Central memory CD8-positive, alpha-beta T cell (primary cell): ENCODE measurements at regions not wholly inside any gene's neighbourhood (a gene's known extent, or its start where the extent isn't known, plus 50 kb on each side); places are given as distances from the start of the nearest gene placed in this dataset.

Experiments used
- ATAC-seq: fragments of 150-1000 bp; cut with Tn5 transposase; replicated peaks from 2 replicates; pipeline ENCODE4 v1.10.0; 2022; ENCODE audit warnings: mild to moderate bottlenecking, moderate FRiP score, moderate number of reproducible peaks; ENCODE audit not compliant: poor library complexity, severe bottlenecking; ENCODE audit errors: extremely low read depth
- DNase-seq, 2 donors: peaks; one replicate each; pipeline ENCODE4 v3.0.0; 2021; ENCODE audit warnings: low spot score in 2 of 2
- H3K27ac Mint-ChIP-seq: one replicate; pipeline ENCODE4 v1.8.0; 2022; ENCODE audit warnings: low read depth, mild to moderate bottlenecking, moderate library complexity, mixed read lengths
- H3K27me3 Mint-ChIP-seq: one replicate; pipeline ENCODE4 v1.8.0; 2022; ENCODE audit warnings: mixed read lengths
- H3K36me3 Mint-ChIP-seq: one replicate; pipeline ENCODE4 v1.8.0; 2022; ENCODE audit warnings: mild to moderate bottlenecking, moderate library complexity, mixed read lengths; ENCODE audit not compliant: insufficient read depth
- H3K4me1 Mint-ChIP-seq: one replicate; pipeline ENCODE4 v1.8.0; 2022; ENCODE audit warnings: mixed read lengths
- H3K4me3 Mint-ChIP-seq: one replicate; pipeline ENCODE4 v1.8.0; 2022; ENCODE audit warnings: mild to moderate bottlenecking, moderate library complexity, mixed read lengths
- H3K9me3 Mint-ChIP-seq: one replicate; pipeline ENCODE4 v1.8.0; 2022; ENCODE audit warnings: mixed read lengths

DNA sequence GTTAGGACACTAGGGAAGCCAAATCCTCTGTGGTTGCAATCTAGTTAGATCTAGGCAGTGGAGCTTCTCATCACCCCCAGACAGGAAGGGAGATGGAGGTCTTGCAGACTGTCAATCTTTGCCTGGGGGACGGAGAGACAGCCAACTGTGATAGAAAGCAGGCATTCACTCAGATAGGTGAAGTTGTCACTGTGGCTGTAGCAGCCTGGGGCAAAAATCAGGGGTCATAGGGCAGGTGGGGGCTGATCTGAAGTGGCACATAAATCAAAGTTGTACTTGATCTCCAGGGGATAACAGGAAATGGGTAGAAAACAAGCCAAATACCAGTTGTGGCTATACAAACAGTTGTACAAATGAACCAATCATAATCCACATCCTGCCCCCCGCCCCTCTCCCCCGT, 620.9 kb upstream of the USP24 start:
- Mint-ChIP-seq H3K4me1 (no peaks in the 10 kb centered on the region), H3K9me3 (peaks cover 4% of the 10 kb centered on the region), H3K4me3 (no peak overlapping the region), H3K27ac (no peak overlapping the region), H3K27me3 (peaks cover 24% of the 10 kb centered on the region), H3K36me3 (no peaks in the 10 kb centered on the region)
- ATAC-seq (no peak), DNase-seq (no peak)

- peaks cover 4% of the 10 kb centered on the region for H3K9me3 Mint-ChIP-seq
- no peak overlapping the region for H3K27ac Mint-ChIP-seq
- no peaks in the 10 kb centered on the region for H3K36me3 Mint-ChIP-seq
- ATAC-seq (no peak), DNase-seq (no peak)
- peaks cover 12% of the 10 kb centered on the region for H3K27me3 Mint-ChIP-seq
- H3K4me1 Mint-ChIP-seq, result no peaks in the 10 kb centered on the region
- no peak overlapping the region for H3K4me3 Mint-ChIP-seq
Observed at GRCh38 chr1:55833529-55834091, 618.4 kb upstream of the USP24 start.

- Mint-ChIP-seq H3K27me3 (peaks cover 9% of the 10 kb centered on the region), H3K27ac (no peak overlapping the region), H3K9me3 (peaks cover 4% of the 10 kb centered on the region), H3K4me3 (no peak overlapping the region), H3K4me1 (no peaks in the 10 kb centered on the region), H3K36me3 (no peaks in the 10 kb centered on the region)
- DNase-seq (no peak), ATAC-seq (no peak)
Observed at GRCh38 chr1:55831759-55832158, 616.6 kb upstream of the USP24 start.

- DNase-seq (no peak), ATAC-seq (no peak)
- Mint-ChIP-seq H3K27ac (no peak overlapping the region), H3K4me3 (no peak overlapping the region), H3K27me3 (no peaks in the 10 kb centered on the region), H3K9me3 (no peaks in the 10 kb centered on the region), H3K4me1 (no peaks in the 10 kb centered on the region), H3K36me3 (peaks cover under 1% of the 10 kb centered on the region)
Observed at GRCh38 chr1:55828044-55828443, 612.9 kb upstream of the USP24 start.

GRCh38 chr1:55827350-55827749, 612.2 kb upstream of the USP24 start:
- Mint-ChIP-seq H3K4me1 (no peaks in the 10 kb centered on the region), H3K9me3 (no peaks in the 10 kb centered on the region), H3K27ac (no peak overlapping the region), H3K4me3 (no peak overlapping the region), H3K36me3 (peaks cover 2% of the 10 kb centered on the region), H3K27me3 (peaks cover 7% of the 10 kb centered on the region)
- DNase-seq (no peak), ATAC-seq (no peak)

GRCh38 chr1:55826381-55827080, 611.4 kb upstream of the USP24 start:
- ATAC-seq, result no peak
- no peaks in the 10 kb centered on the region for H3K4me1 Mint-ChIP-seq
- peaks cover 15% of the 10 kb centered on the region for H3K27me3 Mint-ChIP-seq
- no peak overlapping the region for H3K27ac Mint-ChIP-seq
- H3K4me3 Mint-ChIP-seq, result no peak overlapping the region
- DNase-seq, result no peak
- H3K36me3 Mint-ChIP-seq, result peaks cover 2% of the 10 kb centered on the region
- no peaks in the 10 kb centered on the region for H3K9me3 Mint-ChIP-seq

- no peak overlapping the region for H3K4me3 Mint-ChIP-seq
- ATAC-seq (no peak), DNase-seq (no peak)
- H3K9me3 Mint-ChIP-seq, result no peaks in the 10 kb centered on the region
- H3K36me3 Mint-ChIP-seq, result peaks cover 2% of the 10 kb centered on the region
- H3K27ac Mint-ChIP-seq, result no peak overlapping the region
- H3K27me3 Mint-ChIP-seq, result peaks cover 18% of the 10 kb centered on the region
- H3K4me1 Mint-ChIP-seq, result no peaks in the 10 kb centered on the region
Observed at GRCh38 chr1:55825461-55825860, 610.3 kb upstream of the USP24 start.

- Mint-ChIP-seq H3K4me1 (no peaks in the 10 kb centered on the region), H3K36me3 (peaks cover 2% of the 10 kb centered on the region), H3K27ac (no peak overlapping the region), H3K9me3 (no peaks in the 10 kb centered on the region), H3K4me3 (no peak overlapping the region), H3K27me3 (peaks cover 18% of the 10 kb centered on the region)
- DNase-seq (no peak), ATAC-seq (no peak)
Observed at GRCh38 chr1:55824251-55824640, 609.1 kb upstream of the USP24 start.

DNA sequence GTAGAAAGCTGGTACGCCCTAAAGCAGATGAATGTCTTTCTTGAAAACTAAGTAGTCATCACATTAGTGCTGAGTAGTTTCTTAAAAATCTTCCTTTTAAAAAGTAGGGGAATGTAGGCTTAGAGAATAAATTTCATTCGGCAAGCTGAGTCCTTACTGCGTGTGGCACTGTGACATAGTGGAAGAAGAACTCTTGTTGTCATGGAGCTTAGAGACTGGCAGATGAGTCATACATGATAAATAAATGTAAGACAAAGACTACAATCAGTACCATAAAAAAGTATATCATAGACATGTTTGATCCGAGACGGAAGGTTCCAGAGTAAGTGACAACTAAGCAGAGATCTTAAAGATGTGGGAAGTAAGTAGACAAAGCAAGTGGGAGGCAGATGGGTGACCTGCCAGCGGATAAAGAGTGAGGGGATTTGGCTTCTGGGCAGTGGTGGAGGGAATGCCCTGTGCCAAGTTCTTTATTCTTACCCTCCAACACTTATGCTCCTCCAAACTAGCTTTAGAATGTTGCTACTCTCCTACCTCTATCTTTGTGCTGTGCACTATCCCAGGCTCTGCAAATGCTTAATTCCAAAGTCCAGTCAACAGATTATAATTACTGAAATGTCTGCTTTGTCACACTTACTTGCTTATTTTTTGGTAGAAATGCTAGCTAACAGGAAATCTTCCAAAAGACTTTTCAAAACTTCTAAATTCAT, 608.5 kb upstream of the USP24 start:
- H3K27me3 Mint-ChIP-seq, result peaks cover 18% of the 10 kb centered on the region
- no peak overlapping the region for H3K27ac Mint-ChIP-seq
- no peaks in the 10 kb centered on the region for H3K4me1 Mint-ChIP-seq
- H3K4me3 Mint-ChIP-seq, result no peak overlapping the region
- DNase-seq (no peak), ATAC-seq (no peak)
- H3K36me3 Mint-ChIP-seq, result peaks cover 2% of the 10 kb centered on the region
- no peaks in the 10 kb centered on the region for H3K9me3 Mint-ChIP-seq

DNA sequence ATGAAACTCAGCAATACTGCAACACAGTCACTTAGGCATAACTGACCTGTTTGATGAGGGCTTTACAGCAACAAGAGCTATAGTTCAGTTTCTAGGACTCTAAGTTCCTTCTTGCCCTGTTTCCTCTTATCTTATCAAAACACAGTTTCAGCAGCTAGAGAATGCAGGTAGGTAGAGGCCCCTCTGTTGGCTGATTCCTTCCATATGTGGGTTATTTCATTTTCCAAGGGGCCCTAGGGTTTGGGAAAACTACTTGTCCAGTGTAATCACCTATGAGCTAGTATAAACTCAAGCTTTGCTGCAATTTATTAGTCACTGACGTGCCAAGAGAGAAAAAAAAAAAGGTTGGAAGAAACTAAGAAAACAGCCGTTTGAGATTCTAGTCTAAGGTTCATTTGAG, 607.7 kb upstream of the USP24 start:
- no peak for DNase-seq
- Mint-ChIP-seq H3K27ac (no peak overlapping the region), H3K4me3 (no peak overlapping the region), H3K9me3 (no peaks in the 10 kb centered on the region), H3K27me3 (peaks cover 18% of the 10 kb centered on the region), H3K36me3 (peaks cover 2% of the 10 kb centered on the region), H3K4me1 (no peaks in the 10 kb centered on the region)
- no peak for ATAC-seq

DNA sequence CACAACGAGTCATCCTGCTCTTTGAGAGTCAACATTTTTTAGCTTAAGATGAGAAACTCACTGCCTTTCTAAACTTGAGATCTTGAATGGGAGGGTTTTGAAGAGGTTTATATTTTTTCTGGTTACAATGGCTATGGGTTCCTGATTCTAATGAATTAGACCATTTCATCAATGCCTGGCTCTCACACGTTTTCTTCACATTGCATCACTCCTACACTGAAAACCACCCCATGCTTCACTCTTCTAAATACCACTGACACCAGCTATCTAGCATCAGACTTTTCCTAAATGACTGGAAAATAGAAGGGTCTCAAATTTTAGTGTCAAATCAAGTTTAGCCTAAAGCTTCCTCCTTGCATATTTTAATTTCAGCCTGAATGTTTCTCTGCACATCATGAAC, 606.1 kb upstream of the USP24 start:
- Mint-ChIP-seq H3K4me1 (no peaks in the 10 kb centered on the region), H3K9me3 (no peaks in the 10 kb centered on the region), H3K36me3 (peaks cover 2% of the 10 kb centered on the region), H3K27me3 (peaks cover 18% of the 10 kb centered on the region), H3K4me3 (no peak overlapping the region), H3K27ac (no peak overlapping the region)
- ATAC-seq (no peak), DNase-seq (no peak)

DNA sequence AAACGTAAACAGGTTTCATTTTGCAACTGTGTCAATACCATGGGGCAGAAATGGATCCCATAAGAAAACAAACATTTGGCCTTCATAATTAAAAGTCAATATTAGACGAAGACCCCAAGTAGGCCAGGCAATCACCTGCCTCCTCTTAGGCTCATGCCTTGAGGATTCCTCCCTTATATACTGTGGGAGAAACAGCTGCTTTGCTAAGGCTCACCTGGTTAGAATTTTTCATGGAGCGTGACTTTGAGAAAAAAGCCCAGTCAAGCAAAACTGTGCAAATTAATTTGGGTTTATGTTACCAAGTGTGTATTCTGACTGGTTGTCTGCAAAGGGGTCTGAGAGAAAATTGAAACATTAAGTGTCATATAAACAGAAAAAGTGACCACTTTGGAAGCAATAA, 605.3 kb upstream of the USP24 start:
- no peak for ATAC-seq
- DNase-seq, result no peak
- Mint-ChIP-seq H3K27ac (no peak overlapping the region), H3K4me1 (no peaks in the 10 kb centered on the region), H3K4me3 (no peak overlapping the region), H3K27me3 (peaks cover 18% of the 10 kb centered on the region), H3K36me3 (peaks cover 2% of the 10 kb centered on the region), H3K9me3 (no peaks in the 10 kb centered on the region)

GRCh38 chr1:55819011-55819410, 603.8 kb upstream of the USP24 start:
- no peak for ATAC-seq
- H3K27me3 Mint-ChIP-seq, result peaks cover 18% of the 10 kb centered on the region
- H3K36me3 Mint-ChIP-seq, result peaks cover 2% of the 10 kb centered on the region
- H3K9me3 Mint-ChIP-seq, result no peaks in the 10 kb centered on the region
- H3K4me1 Mint-ChIP-seq, result no peaks in the 10 kb centered on the region
- no peak overlapping the region for H3K4me3 Mint-ChIP-seq
- no peak for DNase-seq
- H3K27ac Mint-ChIP-seq, result no peak overlapping the region
